B cell (primary cell): ENCODE measurements at regions not wholly inside any gene's neighbourhood (a gene's known extent, or its start where the extent isn't known, plus 50 kb on each side); places are given as distances from the start of the nearest gene placed in this dataset.

Experiments
- ATAC-seq: fragments of 200-7000 bp; cut with Tn5 transposase; one replicate; pipeline ENCODE4 v1.10.0; 2021; ENCODE audit warnings: low read depth, mild to moderate bottlenecking, moderate number of reproducible peaks, moderate library complexity
- CTCF ChIA-PET: fragments of 350-600 bp; sonication (Branson Sonifier 250); formaldehyde crosslinking; loops from one replicate; lab custom pipeline; 2021; ENCODE audit warnings: antibody characterized with exemption, inconsistent platforms; lab: Charles Lee
- POLR2A ChIA-PET: fragments of 350-600 bp; sonication (Branson Sonifier 250); formaldehyde crosslinking; loops from one replicate; lab custom pipeline; 2021; ENCODE audit warnings: antibody characterized with exemption; lab: Charles Lee
- DNase-seq: peaks from one replicate; pipeline ENCODE4 v3.0.0; 2013
- H2AFZ ChIP-seq: 2 replicates; pipeline ENCODE4 v1.6.1; 2012; ENCODE audit warnings: mild to moderate bottlenecking, low read depth, low read length; ENCODE audit not compliant: insufficient read depth, poor library complexity, severe bottlenecking
- H3K27ac ChIP-seq, 2 donors: 1 replicate in 1 of 2; 2 replicates in 1 of 2; pipeline ENCODE4 v1.5.1; 2012 to 2013; ENCODE audit warnings: low read length in 2 of 2, mild to moderate bottlenecking in 2 of 2, moderate library complexity in 1 of 2
- H3K27me3 ChIP-seq, 4 experiments: fragments of 200-600 bp in 1 of 4; sonication (generic) in 1 of 4; replicated peaks in 1 of 4; 1 replicate in 2 of 4; 2 replicates in 2 of 4; pipeline versions ENCODE4 v1.6.1 to v1.7.0; 2013 to 2016; ENCODE audit warnings: low read length in 3 of 4, mild to moderate bottlenecking in 2 of 4, mixed read lengths in 1 of 4, moderate library complexity in 1 of 4; ENCODE audit not compliant: insufficient read depth in 4 of 4, control insufficient read depth in 3 of 4; ENCODE audit errors: control extremely low read depth in 1 of 4
- H3K36me3 ChIP-seq, 2 experiments: replicated peaks in 1 of 2; 1 replicate in 1 of 2; 2 replicates in 1 of 2; pipeline versions ENCODE4 v1.6.1 to v1.7.1; 2013; ENCODE audit warnings: low read length in 1 of 2; ENCODE audit not compliant: insufficient read depth in 2 of 2, control insufficient read depth in 1 of 2; ENCODE audit errors: control extremely low read depth in 1 of 2, extremely low read depth in 1 of 2
- H3K4me1 ChIP-seq, 2 donors: fragments of 200-600 bp in 1 of 2; sonication (generic) in 1 of 2; 1 replicate in 1 of 2; 2 replicates in 1 of 2; pipeline versions ENCODE4 v1.5.1 to v1.6.1; 2013 to 2017; ENCODE audit warnings: low read length in 2 of 2; ENCODE audit not compliant: control insufficient read depth in 2 of 2, insufficient read depth in 2 of 2
- H3K4me2 ChIP-seq: replicated peaks from 2 replicates; pipeline ENCODE3; 2012; ENCODE audit warnings: mild to moderate bottlenecking, low read depth, low read length; ENCODE audit not compliant: poor library complexity, severe bottlenecking
- H3K4me3 ChIP-seq, 5 experiments: fragments of 200-600 bp in 1 of 5; sonication (generic) in 1 of 5; 1 replicate in 3 of 5; 2 replicates in 2 of 5; pipeline versions ENCODE4 v1.5.1 to v1.7.0; 2011 to 2016; ENCODE audit warnings: low read length in 4 of 5, mild to moderate bottlenecking in 4 of 5, low read depth in 2 of 5, control low read depth in 1 of 5, moderate library complexity in 1 of 5; ENCODE audit not compliant: insufficient read depth in 1 of 5; ENCODE audit errors: control extremely low read depth in 1 of 5, extremely low read depth in 1 of 5
- H3K79me2 ChIP-seq: fragments of 200-600 bp; sonication (generic); one replicate; pipeline ENCODE4 v1.6.0; 2016; ENCODE audit warnings: low read length; ENCODE audit not compliant: control insufficient read depth, insufficient read depth
- H3K9ac ChIP-seq: fragments of 200-600 bp; sonication (generic); 2 replicates; pipeline ENCODE4 v1.6.1; 2017; ENCODE audit warnings: mild to moderate bottlenecking, low read length, moderate library complexity
- H3K9me3 ChIP-seq, 3 donors: one replicate each; pipeline versions ENCODE4 v1.6.1 to v1.7.1; 2013; ENCODE audit warnings: low read length in 2 of 3; ENCODE audit not compliant: control insufficient read depth in 2 of 3, insufficient read depth in 1 of 3; ENCODE audit errors: control extremely low read depth in 1 of 3
- H4K20me1 ChIP-seq: 2 replicates; pipeline ENCODE4 v1.6.0; 2012; ENCODE audit warnings: mild to moderate bottlenecking, low read length; ENCODE audit not compliant: insufficient read depth, control insufficient read depth, poor library complexity, severe bottlenecking
- H3K27ac Mint-ChIP-seq: one replicate; pipeline ENCODE4 v1.8.0; 2021; ENCODE audit warnings: mixed read lengths
- H3K27me3 Mint-ChIP-seq: one replicate; pipeline ENCODE4 v1.8.0; 2021; ENCODE audit warnings: mixed read lengths
- H3K4me1 Mint-ChIP-seq: one replicate; pipeline ENCODE4 v1.8.0; 2021; ENCODE audit warnings: mixed read lengths
- H3K4me3 Mint-ChIP-seq: one replicate; pipeline ENCODE4 v1.8.0; 2021; ENCODE audit warnings: mixed read lengths
- H3K9me3 Mint-ChIP-seq: one replicate; pipeline ENCODE4 v1.8.0; 2022; ENCODE audit warnings: mixed read lengths; ENCODE audit not compliant: insufficient read depth
- CTCF ChIP-seq: fragments of 200-600 bp; IDR thresholded peaks from one replicate; pipeline ENCODE4 v1.8.0; 2022; ENCODE audit warnings: antibody characterized with exemption, mild to moderate bottlenecking
- EZH2 ChIP-seq: IDR thresholded peaks from 2 replicates; pipeline ENCODE4 v1.6.1; 2012; ENCODE audit warnings: borderline replicate concordance, low read depth, mild to moderate bottlenecking, moderate library complexity, low read length; ENCODE audit not compliant: insufficient read depth, poor library complexity, severe bottlenecking
- WGBS: methylation state at CpG from one replicate; pipeline ENCODE4 v1.1.5; 2013; ENCODE audit warnings: missing lambda C conversion rate; ENCODE audit not compliant: insufficient coverage; 5-methylcytosine and 5-hydroxymethylcytosine counted together
- intact Hi-C: fragments of 100-400 bp; cut with micrococcal nuclease; formaldehyde crosslinking; loops from one replicate; pipeline ENCODE4 v1.10.0; 2022

- ChIA-PET CTCF (no interaction called here), POLR2A (no interaction called here)
- H3K4me2 ChIP-seq: no peak overlapping the region
- H3K27me3 ChIP-seq: no peaks in the 10 kb centered on the region
- no peak for DNase-seq
- Mint-ChIP-seq H3K9me3 (no peaks in the 10 kb centered on the region), H3K4me1 (no peaks in the 10 kb centered on the region), H3K27me3 (no peaks in the 10 kb centered on the region), H3K27ac (no peak overlapping the region), H3K4me3 (no peak overlapping the region)
- H2AFZ ChIP-seq: no peak overlapping the region
- intact Hi-C loops: no loop called here
- H3K9me3 ChIP-seq: peaks cover 0 to 4% (median 1%) of the 10 kb centered on the region in 3 donors
- H3K4me3 ChIP-seq: no peak overlapping the region
- H3K27ac ChIP-seq: no peak overlapping the region
- H4K20me1 ChIP-seq: no peaks in the 10 kb centered on the region
- ATAC-seq: no peak
- H3K9ac ChIP-seq: no peak overlapping the region
- H3K36me3 ChIP-seq: no peaks in the 10 kb centered on the region
- no peaks in the 10 kb centered on the region for H3K4me1 ChIP-seq
- H3K79me2 ChIP-seq: no peaks in the 10 kb centered on the region
- TF ChIP-seq EZH2 (no peak), CTCF (no peak)
Measured at GRCh38 chr4:52241916-52242315, 190.8 kb downstream of the SPATA18 start.

GRCh38 chr4:52243367-52243766 is 192.3 kb downstream of the SPATA18 start:
- Mint-ChIP-seq H3K4me3 (no peak overlapping the region), H3K9me3 (no peaks in the 10 kb centered on the region), H3K4me1 (no peaks in the 10 kb centered on the region), H3K27ac (no peak overlapping the region), H3K27me3 (no peaks in the 10 kb centered on the region)
- CTCF ChIA-PET: no interaction called here
- Histone ChIP-seq H3K9me3 (peaks cover 0 to 4% (median 1%) of the 10 kb centered on the region in 3 donors), H3K9ac (no peak overlapping the region), H2AFZ (no peak overlapping the region), H3K4me1 (no peaks in the 10 kb centered on the region), H3K79me2 (no peaks in the 10 kb centered on the region), H3K27me3 (no peaks in the 10 kb centered on the region), H3K36me3 (no peaks in the 10 kb centered on the region), H3K4me3 (no peak overlapping the region), H3K4me2 (no peak overlapping the region), H3K27ac (no peak overlapping the region), H4K20me1 (no peaks in the 10 kb centered on the region)
- no CpG with 5 or more reads among the region's 5 CpGs for whole genome bisulfite sequencing
- DNase-seq (no peak), ATAC-seq (no peak)
- POLR2A ChIA-PET: no interaction called here
- intact Hi-C loops: no loop called here
- TF ChIP-seq CTCF (no peak), EZH2 (no peak)
